ENCODE measurements at regions not wholly inside any gene's neighbourhood (a gene's known extent, or its start where the extent isn't known, plus 50 kb on each side); places are given as distances from the start of the nearest gene placed in this dataset.
A peak's percentile ranks its signal among the peaks of the same experiment; 100 is the strongest.

DNA sequence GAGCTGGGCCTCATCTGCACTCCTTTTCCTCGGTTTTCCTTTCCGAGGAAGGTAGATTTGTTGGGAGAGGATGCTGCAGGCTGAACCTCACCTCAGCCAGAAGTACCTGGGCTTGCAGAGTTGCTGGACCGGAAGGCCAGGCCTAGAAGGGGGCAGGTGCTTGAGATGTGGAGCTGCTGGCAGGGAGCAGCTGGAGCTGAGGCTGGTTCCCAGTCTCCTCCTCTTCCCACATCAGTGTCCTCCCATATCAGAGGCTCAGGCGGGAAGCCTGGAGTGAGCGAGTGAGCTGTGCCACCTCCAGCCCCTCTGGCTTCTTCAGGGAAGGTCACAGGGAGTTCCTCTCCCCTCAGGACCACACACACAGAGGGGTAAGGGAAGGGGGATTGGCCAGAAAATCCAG, 259.4 kb downstream of the GADD45G start:
- no peak for DNase-seq (ENCODE audit: low read depth in 4 of 6, low spot score in 6 of 6)

DNA sequence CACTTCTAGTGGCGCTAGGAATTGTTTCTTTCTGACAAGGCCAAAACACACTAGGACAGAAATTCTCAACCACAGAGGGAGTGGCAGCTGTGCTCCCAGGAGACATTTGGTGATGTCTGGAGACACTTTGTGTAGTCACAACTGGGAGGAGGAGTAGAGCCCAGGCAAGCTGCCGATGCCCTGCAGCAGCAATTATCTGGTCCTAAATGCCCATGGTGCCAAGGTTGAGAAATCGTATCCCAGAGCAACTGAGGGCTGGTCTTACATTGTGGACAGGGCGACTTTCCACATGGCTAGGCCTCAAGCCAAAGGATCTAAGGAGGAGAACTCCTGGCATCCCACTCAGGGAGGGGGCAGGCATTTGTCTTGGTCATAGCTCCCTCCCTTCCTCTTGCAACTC, 259.9 kb downstream of the GADD45G start:
- Histone ChIP-seq H3K4me3 (ENCODE audit: low read depth, low read length) (no peak overlapping the region), H3K27me3 (ENCODE audit: control insufficient read depth, insufficient read depth, low read length) (no peaks in the 10 kb centered on the region), H3K9me3 (ENCODE audit: control insufficient read depth, insufficient read depth, low read length) (no peaks in the 10 kb centered on the region), H3K27ac (ENCODE audit: low read depth, low read length) (no peak overlapping the region), H3K36me3 (ENCODE audit: control insufficient read depth, insufficient read depth, low read length) (no peaks in the 10 kb centered on the region), H3K4me1 (ENCODE audit: control insufficient read depth, insufficient read depth, low read length) (peaks cover 13% of the 10 kb centered on the region)
- 47% methylated on average over 3 of the region's 4 CpGs for WGBS (ENCODE audit: insufficient coverage)
- DNase-seq (ENCODE audit: low read depth in 4 of 6, low spot score in 6 of 6): peak in 2 of 6 donors; percentile 21 to 31

More for the DNA sequence above, 259.4 kb downstream of the GADD45G start:
- WGBS (ENCODE audit: insufficient coverage): no CpG with 5 or more reads among the region's 5 CpGs
- H3K36me3 ChIP-seq (ENCODE audit: control insufficient read depth, insufficient read depth, low read length): no peaks in the 10 kb centered on the region
- peaks cover 13% of the 10 kb centered on the region for H3K4me1 ChIP-seq (ENCODE audit: control insufficient read depth, insufficient read depth, low read length)
- no peak overlapping the region for H3K27ac ChIP-seq (ENCODE audit: low read depth, low read length)
- no peaks in the 10 kb centered on the region for H3K9me3 ChIP-seq (ENCODE audit: control insufficient read depth, insufficient read depth, low read length)
- H3K27me3 ChIP-seq (ENCODE audit: control insufficient read depth, insufficient read depth, low read length): no peaks in the 10 kb centered on the region
- H3K4me3 ChIP-seq (ENCODE audit: low read depth, low read length): no peak overlapping the region

DNA sequence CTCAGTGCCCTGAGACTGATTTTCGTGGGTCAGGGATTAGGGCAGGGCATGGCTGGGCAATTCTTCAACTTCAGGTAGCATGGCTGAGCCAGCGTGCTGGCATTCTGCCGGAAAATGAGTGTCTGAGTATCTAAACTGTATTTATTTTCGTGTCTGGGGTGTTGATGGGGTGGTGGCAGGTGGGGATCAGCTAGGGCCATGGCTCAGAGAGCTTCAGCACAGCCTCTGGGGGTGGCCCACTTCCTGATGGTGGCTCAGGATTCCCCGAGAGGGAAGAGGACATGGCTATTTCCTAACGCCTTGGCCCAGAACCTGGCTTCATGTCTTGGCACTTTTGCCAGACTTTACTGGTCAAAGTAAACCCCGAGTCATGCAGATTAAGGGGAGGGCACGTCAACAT, 260.5 kb downstream of the GADD45G start:
- Histone ChIP-seq H3K9me3 (ENCODE audit: control insufficient read depth, insufficient read depth, low read length) (no peaks in the 10 kb centered on the region), H3K27ac (ENCODE audit: low read depth, low read length) (no peak overlapping the region), H3K4me1 (ENCODE audit: control insufficient read depth, insufficient read depth, low read length) (peaks cover 13% of the 10 kb centered on the region), H3K36me3 (ENCODE audit: control insufficient read depth, insufficient read depth, low read length) (no peaks in the 10 kb centered on the region), H3K27me3 (ENCODE audit: control insufficient read depth, insufficient read depth, low read length) (no peaks in the 10 kb centered on the region), H3K4me3 (ENCODE audit: low read depth, low read length) (no peak overlapping the region)
- WGBS (ENCODE audit: insufficient coverage): 90% methylated on average over 8 of the region's 8 CpGs
- no peak for DNase-seq (ENCODE audit: low read depth in 4 of 6, low spot score in 6 of 6)

DNA sequence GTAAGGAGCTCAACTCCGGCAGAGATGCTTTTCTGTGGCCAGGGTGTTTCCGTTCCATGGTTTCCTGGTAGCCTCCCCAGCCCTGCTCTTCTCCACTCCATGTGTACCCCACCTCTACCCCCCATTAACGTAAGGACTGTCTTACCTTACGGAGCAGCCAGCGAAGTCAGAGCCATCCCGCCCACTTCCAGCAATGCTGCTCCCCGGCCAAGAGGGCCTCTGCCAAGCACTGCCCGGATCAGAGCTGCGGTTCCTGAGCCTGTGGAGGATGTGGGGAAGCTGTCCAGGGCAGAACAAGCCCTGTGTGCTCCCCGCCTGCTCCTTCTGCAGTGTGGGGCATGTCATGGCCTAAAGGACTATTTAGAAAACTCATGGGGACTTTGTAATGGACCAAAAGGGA, 261.2 kb downstream of the GADD45G start:
- DNase-seq (ENCODE audit: low read depth in 4 of 6, low spot score in 6 of 6): no peak
- WGBS (ENCODE audit: insufficient coverage): 90% methylated on average over 9 of the region's 10 CpGs

DNA sequence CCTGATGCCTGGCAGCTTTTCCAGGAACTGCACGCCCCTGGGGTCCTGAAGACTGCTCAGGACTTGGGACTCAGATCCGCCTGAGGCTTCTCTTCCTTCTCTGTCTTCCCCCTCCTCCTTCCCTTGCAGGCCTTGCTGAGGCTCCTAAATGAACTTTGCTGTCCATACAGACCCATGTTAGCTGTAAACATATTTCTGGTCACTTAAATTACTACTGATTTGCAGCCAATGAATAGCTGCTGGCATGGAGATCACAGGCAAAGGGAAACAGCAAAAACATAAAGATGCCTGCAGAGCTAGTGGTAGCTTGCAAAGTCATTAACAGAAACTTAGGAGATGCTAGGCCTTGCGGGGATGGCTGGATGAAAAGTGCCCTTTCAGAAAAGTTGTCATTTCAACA, 261.9 kb downstream of the GADD45G start:
- no peak overlapping the region for H3K4me3 ChIP-seq (ENCODE audit: low read depth, low read length)
- WGBS (ENCODE audit: insufficient coverage): 93% methylated on average over 2 of the region's 3 CpGs
- peaks cover 13% of the 10 kb centered on the region for H3K4me1 ChIP-seq (ENCODE audit: control insufficient read depth, insufficient read depth, low read length)
- H3K27ac ChIP-seq (ENCODE audit: low read depth, low read length): no peak overlapping the region
- no peaks in the 10 kb centered on the region for H3K27me3 ChIP-seq (ENCODE audit: control insufficient read depth, insufficient read depth, low read length)
- no peaks in the 10 kb centered on the region for H3K9me3 ChIP-seq (ENCODE audit: control insufficient read depth, insufficient read depth, low read length)
- H3K36me3 ChIP-seq (ENCODE audit: control insufficient read depth, insufficient read depth, low read length): no peaks in the 10 kb centered on the region
- no peak for DNase-seq (ENCODE audit: low read depth in 4 of 6, low spot score in 6 of 6)

More for the DNA sequence above, 261.2 kb downstream of the GADD45G start:
- Histone ChIP-seq H3K4me1 (ENCODE audit: control insufficient read depth, insufficient read depth, low read length) (peaks cover 13% of the 10 kb centered on the region), H3K36me3 (ENCODE audit: control insufficient read depth, insufficient read depth, low read length) (no peaks in the 10 kb centered on the region), H3K4me3 (ENCODE audit: low read depth, low read length) (no peak overlapping the region), H3K27ac (ENCODE audit: low read depth, low read length) (no peak overlapping the region), H3K9me3 (ENCODE audit: control insufficient read depth, insufficient read depth, low read length) (no peaks in the 10 kb centered on the region), H3K27me3 (ENCODE audit: control insufficient read depth, insufficient read depth, low read length) (no peaks in the 10 kb centered on the region)

DNA sequence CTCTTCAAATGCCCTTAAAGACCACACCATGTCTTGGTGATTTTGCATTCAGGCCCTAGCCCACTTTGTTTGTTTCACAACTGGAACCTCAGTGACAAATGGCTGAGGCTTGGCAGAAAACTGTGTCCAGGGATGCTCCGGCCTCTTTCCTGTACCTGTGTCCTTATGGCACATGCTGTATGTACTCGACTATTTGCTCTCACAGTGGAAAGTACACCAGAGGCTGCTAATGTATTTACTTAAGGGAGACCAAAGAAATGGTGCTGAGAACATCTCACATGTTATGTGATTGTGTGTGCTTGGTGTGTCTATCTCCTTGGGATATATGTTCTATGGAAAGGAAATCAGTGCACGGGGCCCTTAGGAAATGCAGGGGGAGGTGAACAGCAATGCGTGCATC, 263.3 kb downstream of the GADD45G start:
- Histone ChIP-seq H3K27ac (ENCODE audit: low read depth, low read length) (no peak overlapping the region), H3K4me1 (ENCODE audit: control insufficient read depth, insufficient read depth, low read length) (peaks cover 23% of the 10 kb centered on the region), H3K36me3 (ENCODE audit: control insufficient read depth, insufficient read depth, low read length) (no peaks in the 10 kb centered on the region), H3K27me3 (ENCODE audit: control insufficient read depth, insufficient read depth, low read length) (no peaks in the 10 kb centered on the region), H3K9me3 (ENCODE audit: control insufficient read depth, insufficient read depth, low read length) (no peaks in the 10 kb centered on the region), H3K4me3 (ENCODE audit: low read depth, low read length) (no peak overlapping the region)
- WGBS (ENCODE audit: insufficient coverage): 79% methylated on average over 4 of the region's 4 CpGs
- no peak for DNase-seq (ENCODE audit: low read depth in 4 of 6, low spot score in 6 of 6)

DNA sequence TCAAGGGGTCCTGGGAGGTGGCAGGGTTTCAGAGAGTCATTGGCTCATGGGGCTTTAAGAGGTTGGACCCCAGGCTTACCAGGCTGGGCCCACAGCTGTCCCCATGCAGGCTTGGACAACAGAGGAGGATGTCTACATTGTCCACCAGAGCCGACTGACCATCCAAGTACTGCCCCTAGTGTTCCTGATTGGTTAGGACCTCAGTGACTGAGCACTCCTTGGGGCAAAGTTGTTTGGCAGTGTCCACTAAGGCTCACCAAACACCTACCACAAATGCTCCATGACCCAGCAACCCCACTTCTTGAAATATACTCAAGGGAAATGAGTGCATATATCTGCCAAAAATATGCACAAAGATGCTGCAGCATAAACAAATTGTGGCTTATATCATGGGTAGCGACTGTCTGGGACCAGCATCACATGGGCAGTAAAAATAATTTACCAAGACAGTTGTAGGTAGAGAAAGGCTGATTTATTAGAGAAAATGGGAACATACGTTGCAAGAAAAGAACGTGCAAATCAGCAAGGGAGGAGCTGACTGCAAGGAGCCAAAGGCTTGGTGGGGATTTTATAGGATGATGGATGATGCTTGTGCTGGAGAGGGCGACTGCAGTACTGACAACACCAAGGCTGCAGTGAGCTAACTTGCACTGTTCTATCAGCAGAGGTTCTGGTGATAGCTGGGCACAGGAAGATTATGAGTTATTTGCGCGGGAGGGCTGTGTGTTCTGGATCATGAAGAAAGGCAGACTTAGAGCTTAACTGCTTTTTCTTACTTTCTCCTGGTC, 265.2 kb downstream of the GADD45G start:
- Histone ChIP-seq H3K9me3 (ENCODE audit: control insufficient read depth, insufficient read depth, low read length) (no peaks in the 10 kb centered on the region), H3K4me1 (ENCODE audit: control insufficient read depth, insufficient read depth, low read length) (peaks cover 29% of the 10 kb centered on the region), H3K27ac (ENCODE audit: low read depth, low read length) (no peak overlapping the region), H3K36me3 (ENCODE audit: control insufficient read depth, insufficient read depth, low read length) (no peaks in the 10 kb centered on the region), H3K4me3 (ENCODE audit: low read depth, low read length) (no peak overlapping the region), H3K27me3 (ENCODE audit: control insufficient read depth, insufficient read depth, low read length) (no peaks in the 10 kb centered on the region)
- peak in 1 of 6 donors; percentile 63 for DNase-seq (ENCODE audit: low read depth in 4 of 6, low spot score in 6 of 6)
- WGBS (ENCODE audit: insufficient coverage): 56% methylated on average over 5 of the region's 7 CpGs

DNA sequence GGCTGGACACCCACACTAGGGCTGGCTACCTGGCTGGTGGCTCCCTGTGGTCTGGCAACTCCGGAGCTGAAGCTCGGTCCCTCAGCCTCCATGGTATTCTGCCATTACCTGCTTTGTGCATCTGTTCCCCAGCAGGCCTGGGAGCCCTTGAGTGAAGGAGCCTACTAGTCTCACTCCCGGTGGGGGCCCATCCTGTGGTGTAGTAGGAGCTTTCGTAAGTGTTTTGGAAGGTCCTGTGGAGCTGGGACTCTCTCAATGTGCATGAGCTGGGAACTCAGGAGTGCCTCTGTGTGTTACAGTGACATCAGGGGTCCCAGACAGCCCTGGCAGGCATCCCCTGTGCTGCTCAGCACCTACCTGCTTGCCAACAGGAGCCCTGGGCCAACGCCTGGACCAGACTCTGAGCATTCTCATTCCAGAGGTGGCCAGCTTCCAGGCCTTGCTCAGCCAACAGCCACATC, 267.1 kb downstream of the GADD45G start:
- WGBS (ENCODE audit: insufficient coverage): 98% methylated on average over 4 of the region's 5 CpGs
- Histone ChIP-seq H3K27me3 (ENCODE audit: control insufficient read depth, insufficient read depth, low read length) (no peaks in the 10 kb centered on the region), H3K36me3 (ENCODE audit: control insufficient read depth, insufficient read depth, low read length) (no peaks in the 10 kb centered on the region), H3K4me1 (ENCODE audit: control insufficient read depth, insufficient read depth, low read length) (peaks cover 38% of the 10 kb centered on the region), H3K9me3 (ENCODE audit: control insufficient read depth, insufficient read depth, low read length) (no peaks in the 10 kb centered on the region), H3K4me3 (ENCODE audit: low read depth, low read length) (no peak overlapping the region), H3K27ac (ENCODE audit: low read depth, low read length) (no peak overlapping the region)
- DNase-seq (ENCODE audit: low read depth in 4 of 6, low spot score in 6 of 6): no peak

DNA sequence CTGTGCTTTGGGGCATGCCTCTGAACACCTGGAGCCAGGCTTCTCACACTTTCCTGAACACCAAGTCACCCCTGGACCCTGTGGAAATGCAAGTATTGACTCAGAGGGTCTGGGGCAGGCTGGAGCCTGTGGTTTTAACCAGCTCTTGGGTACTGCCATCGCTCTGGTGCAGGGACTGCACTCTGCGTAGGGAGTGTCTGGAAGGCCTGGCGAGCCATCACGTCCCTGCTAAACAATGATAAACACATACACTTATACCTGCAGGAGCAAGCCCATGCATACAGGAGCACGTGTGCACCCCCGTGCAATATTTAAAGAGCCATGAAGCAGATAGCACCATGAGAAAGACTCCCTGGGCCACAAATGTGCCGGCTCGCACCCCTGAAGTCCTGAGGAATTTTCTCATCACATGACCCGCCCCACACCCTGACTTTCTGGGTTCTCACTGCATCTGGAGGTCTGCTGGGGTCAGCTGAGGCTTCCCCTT, 267.7 kb downstream of the GADD45G start:
- H3K4me1 ChIP-seq (ENCODE audit: control insufficient read depth, insufficient read depth, low read length): peaks cover 38% of the 10 kb centered on the region
- 88% methylated on average over 8 of the region's 9 CpGs for WGBS (ENCODE audit: insufficient coverage)
- no peak for DNase-seq (ENCODE audit: low read depth in 4 of 6, low spot score in 6 of 6)
- no peaks in the 10 kb centered on the region for H3K36me3 ChIP-seq (ENCODE audit: control insufficient read depth, insufficient read depth, low read length)
- H3K27ac ChIP-seq (ENCODE audit: low read depth, low read length): no peak overlapping the region
- H3K4me3 ChIP-seq (ENCODE audit: low read depth, low read length): no peak overlapping the region
- H3K9me3 ChIP-seq (ENCODE audit: control insufficient read depth, insufficient read depth, low read length): no peaks in the 10 kb centered on the region
- H3K27me3 ChIP-seq (ENCODE audit: control insufficient read depth, insufficient read depth, low read length): no peaks in the 10 kb centered on the region
